DMS53 (cell line): ENCODE measurements at regions not wholly inside any gene's neighbourhood (a gene's known extent, or its start where the extent isn't known, plus 50 kb on each side); places are given as distances from the start of the nearest gene placed in this dataset.
"Not testable (repeated sequence)": the region's sequence is repeated elsewhere in the genome, so short reads cannot be mapped to it uniquely, and the experiment has no call there.

Source experiments
- DNase-seq: peaks from one replicate; lab custom pipeline; 2025; lab: John Stamatoyannopoulos, UW

- DNase-seq = no peak
Observed at GRCh38 chr2:83969085-83969484, 490.0 kb downstream of the SUCLG1 start.

GRCh38 chr2:83967854-83968253 lies 491.2 kb downstream of the SUCLG1 start:
- peak; percentile 26 for DNase-seq

GRCh38 chr2:83966946-83967345 lies 492.1 kb downstream of the SUCLG1 start:
- not testable (repeated sequence) for DNase-seq

- DNase-seq = no peak
Observed at GRCh38 chr2:83961512-83961911, 497.6 kb downstream of the SUCLG1 start.

GRCh38 chr2:83960371-83960770 lies 498.7 kb downstream of the SUCLG1 start:
- DNase-seq = no peak

- DNase-seq = no peak
Observed at GRCh38 chr2:83959266-83959665, 499.8 kb downstream of the SUCLG1 start.

- DNase-seq = no peak
Observed at GRCh38 chr2:83956991-83957390, 502.1 kb downstream of the SUCLG1 start.

- peak; percentile 58 for DNase-seq
Observed at GRCh38 chr2:83953697-83954096, 505.4 kb downstream of the SUCLG1 start.

- DNase-seq = no peak
Observed at GRCh38 chr2:83951378-83951947, 507.6 kb downstream of the SUCLG1 start.

GRCh38 chr2:83949361-83949760 lies 509.7 kb downstream of the SUCLG1 start:
- DNase-seq = no peak

GRCh38 chr2:83944191-83944590 lies 514.9 kb downstream of the SUCLG1 start:
- DNase-seq = no peak

- DNase-seq = no peak
Observed at GRCh38 chr2:83943265-83943664, 515.8 kb downstream of the SUCLG1 start.

- DNase-seq = no peak
Observed at GRCh38 chr2:83941886-83942285, 517.2 kb downstream of the SUCLG1 start.

GRCh38 chr2:83933749-83934148 lies 525.3 kb downstream of the SUCLG1 start:
- no peak for DNase-seq

- DNase-seq = no peak
Observed at GRCh38 chr2:83923531-83923930, 535.5 kb downstream of the SUCLG1 start.

GRCh38 chr2:83916559-83916958 lies 542.5 kb downstream of the SUCLG1 start:
- DNase-seq = no peak

GRCh38 chr2:83915381-83915780 lies 543.7 kb downstream of the SUCLG1 start:
- no peak for DNase-seq

- DNase-seq = no peak
Observed at GRCh38 chr2:83908750-83909149, 550.3 kb downstream of the SUCLG1 start.

GRCh38 chr2:83901317-83901716 lies 557.8 kb downstream of the SUCLG1 start:
- DNase-seq = no peak

- DNase-seq = peak; percentile 22
Observed at GRCh38 chr2:83900862-83901261, 558.2 kb downstream of the SUCLG1 start.

GRCh38 chr2:83899271-83899670 lies 559.8 kb downstream of the SUCLG1 start:
- no peak for DNase-seq

- no peak for DNase-seq
Observed at GRCh38 chr2:83894976-83895375, 564.1 kb downstream of the SUCLG1 start.

GRCh38 chr2:83887757-83888156 lies 571.3 kb downstream of the SUCLG1 start:
- DNase-seq = no peak

- DNase-seq = no peak
Observed at GRCh38 chr2:83879127-83879526, 580.0 kb downstream of the SUCLG1 start.

- not testable (repeated sequence) for DNase-seq
Observed at GRCh38 chr2:83877261-83877660, 581.8 kb downstream of the SUCLG1 start.
